Caco-2 (cell line): ENCODE measurements at regions not wholly inside any gene's neighbourhood (a gene's known extent, or its start where the extent isn't known, plus 50 kb on each side); places are given as distances from the start of the nearest gene placed in this dataset.

Source experiments
- BruUV-seq: library from RNA; stranded (reverse); fragments of 400-500 nt; replicated peaks from 2 replicates; lab custom pipeline; 2021; lab: Mats Ljungman, UMichigan
- CTCF ChIA-PET: fragments of 300-600 bp; sonication (Branson Sonifier 250); formaldehyde crosslinking; loops from one replicate; lab custom pipeline; 2022; ENCODE audit warnings: antibody characterized with exemption; lab: Charles Lee
- POLR2A ChIA-PET: fragments of 300-600 bp; sonication (Branson Sonifier 250); formaldehyde crosslinking; loops from one replicate; lab custom pipeline; 2022; ENCODE audit warnings: antibody characterized with exemption; lab: Charles Lee
- DNase-seq, 2 experiments: peaks; one replicate each; pipeline versions ENCODE4 v3.0.0 to v3.0.0-alpha.2; 2020 to 2022
- H3K27me3 ChIP-seq: replicated peaks from 2 replicates; pipeline ENCODE4 v1.6.0; 2011; ENCODE audit warnings: low read length; ENCODE audit not compliant: control insufficient read depth, insufficient read depth
- H3K36me3 ChIP-seq: 2 replicates; pipeline ENCODE4 v1.5.1; 2011; ENCODE audit warnings: low read length; ENCODE audit not compliant: control insufficient read depth, insufficient read depth
- H3K4me1 ChIP-seq: fragments of 250-450 bp; sonication (Bioruptor Pico); 2 replicates; pipeline ENCODE4 v1.5.1; 2020; ENCODE audit warnings: mild to moderate bottlenecking
- H3K4me3 ChIP-seq: 2 replicates; pipeline ENCODE4 v1.5.1; 2011; ENCODE audit warnings: low read depth, mild to moderate bottlenecking, control low read depth, low read length
- H3K9me3 ChIP-seq: fragments of 250-450 bp; sonication (Bioruptor Pico); 2 replicates; pipeline ENCODE4 v1.5.1; 2020; ENCODE audit warnings: mild to moderate bottlenecking, moderate library complexity
- H3K27ac Mint-ChIP-seq: one replicate; pipeline ENCODE4 v1.8.0; 2022; ENCODE audit warnings: mixed read lengths; ENCODE audit not compliant: unreplicated experiment
- H3K27me3 Mint-ChIP-seq: one replicate; pipeline ENCODE4 v1.8.0; 2022; ENCODE audit warnings: mixed read lengths; ENCODE audit not compliant: insufficient read depth, unreplicated experiment
- H3K36me3 Mint-ChIP-seq: one replicate; pipeline ENCODE4 v1.8.0; 2022; ENCODE audit warnings: mild to moderate bottlenecking, mixed read lengths; ENCODE audit not compliant: insufficient read depth, unreplicated experiment
- H3K4me1 Mint-ChIP-seq: one replicate; pipeline ENCODE4 v1.8.0; 2022; ENCODE audit warnings: low read depth, mixed read lengths; ENCODE audit not compliant: unreplicated experiment
- H3K4me3 Mint-ChIP-seq: one replicate; pipeline ENCODE4 v1.8.0; 2022; ENCODE audit warnings: mild to moderate bottlenecking, moderate library complexity, mixed read lengths; ENCODE audit not compliant: unreplicated experiment
- H3K9me3 Mint-ChIP-seq: one replicate; pipeline ENCODE4 v1.8.0; 2022; ENCODE audit warnings: mixed read lengths; ENCODE audit not compliant: unreplicated experiment
- CTCF ChIP-seq, 2 experiments: fragments of 200-600 bp in 1 of 2; IDR thresholded peaks; 1 replicate in 1 of 2; 2 replicates in 1 of 2; pipeline versions ENCODE4 v1.5.1 to v1.8.0; 2011 to 2022; ENCODE audit warnings: antibody characterized with exemption in 1 of 2, control low read depth in 1 of 2, inconsistent platforms in 1 of 2, low read depth in 1 of 2, low read length in 1 of 2, mild to moderate bottlenecking in 1 of 2, moderate library complexity in 1 of 2; ENCODE audit not compliant: insufficient read depth in 1 of 2, severe bottlenecking in 1 of 2, unreplicated experiment in 1 of 2
- intact Hi-C: fragments of 100-400 bp; cut with micrococcal nuclease; formaldehyde crosslinking; loops from one replicate; pipeline ENCODE4 v1.10.0; 2022; ENCODE audit not compliant: unreplicated experiment

DNA sequence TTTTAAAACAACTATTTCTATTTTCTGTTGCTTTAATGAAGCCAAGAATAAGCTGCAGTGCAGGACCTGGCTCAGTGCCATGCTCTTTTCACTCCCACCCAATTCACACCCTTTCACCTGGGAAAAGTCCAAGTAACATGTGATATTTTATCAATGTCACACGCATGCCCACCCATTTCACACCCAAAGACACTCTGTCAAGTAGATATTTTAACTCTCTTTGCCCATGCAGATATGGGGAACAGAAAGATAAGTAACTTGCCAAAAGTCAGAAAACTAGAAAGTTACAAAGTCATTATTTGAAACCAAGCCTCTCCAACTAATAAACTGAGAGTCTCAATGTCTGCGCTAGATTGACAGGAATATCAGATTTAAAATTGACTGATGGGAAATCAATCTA, 706.7 kb upstream of the PHF14 start:
- Histone ChIP-seq H3K36me3 (no peaks in the 10 kb centered on the region), H3K27me3 (no peaks in the 10 kb centered on the region), H3K4me1 (no peaks in the 10 kb centered on the region), H3K4me3 (no peak overlapping the region), H3K9me3 (no peaks in the 10 kb centered on the region)
- Mint-ChIP-seq H3K27ac (no peak overlapping the region), H3K36me3 (no peaks in the 10 kb centered on the region), H3K4me1 (no peaks in the 10 kb centered on the region), H3K4me3 (no peak overlapping the region), H3K9me3 (peaks cover 9% of the 10 kb centered on the region), H3K27me3 (no peaks in the 10 kb centered on the region)
- POLR2A ChIA-PET: no interaction called here
- no TSS peak for BruUV-seq
- CTCF ChIA-PET: no interaction called here
- no peak for DNase-seq
- TF ChIP-seq CTCF (IDR thresholded peaks at IDR 0.05; ENCODE audit: insufficient read depth in 1 of 2, low read depth in 1 of 2, low read length in 1 of 2, severe bottlenecking in 1 of 2, unreplicated experiment in 1 of 2): no peak
- intact Hi-C loops: no loop called here

GRCh38 chr7:10268034-10268433, 705.6 kb upstream of the PHF14 start:
- H3K9me3 Mint-ChIP-seq: peaks cover 9% of the 10 kb centered on the region

DNA sequence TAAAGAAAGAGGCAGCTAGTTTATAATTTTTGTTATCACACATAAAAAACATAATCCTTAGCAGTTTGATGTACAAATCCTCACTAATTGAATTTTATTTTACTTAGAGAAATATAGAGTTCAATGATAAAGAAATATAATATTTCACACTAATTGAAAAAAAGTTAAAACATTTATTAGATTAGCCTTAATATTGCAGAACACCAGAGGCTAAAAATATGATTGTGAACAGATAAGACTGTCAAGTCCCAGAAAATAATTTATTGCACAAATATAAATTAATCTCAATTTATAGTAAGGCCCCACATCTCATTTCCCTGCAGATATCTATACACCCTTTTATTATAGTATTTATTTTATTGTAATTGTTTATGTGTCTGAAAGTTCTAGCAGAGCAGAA, 690.8 kb upstream of the PHF14 start:
- Histone ChIP-seq H3K9me3 (no peaks in the 10 kb centered on the region), H3K27me3 (no peaks in the 10 kb centered on the region), H3K36me3 (no peaks in the 10 kb centered on the region), H3K4me3 (no peak overlapping the region), H3K4me1 (no peaks in the 10 kb centered on the region)
- ChIA-PET POLR2A (no interaction called here), CTCF (no interaction called here)
- no peak for TF ChIP-seq CTCF (IDR thresholded peaks at IDR 0.05; ENCODE audit: insufficient read depth in 1 of 2, low read depth in 1 of 2, low read length in 1 of 2, severe bottlenecking in 1 of 2, unreplicated experiment in 1 of 2)
- no peak for DNase-seq
- BruUV-seq: no TSS peak
- Mint-ChIP-seq H3K27ac (no peak overlapping the region), H3K9me3 (no peaks in the 10 kb centered on the region), H3K36me3 (peaks cover 5% of the 10 kb centered on the region), H3K27me3 (no peaks in the 10 kb centered on the region), H3K4me1 (no peaks in the 10 kb centered on the region), H3K4me3 (no peak overlapping the region)
- intact Hi-C loops: no loop called here

More at GRCh38 chr7:10268034-10268433, 705.6 kb upstream of the PHF14 start:
- H3K4me1 Mint-ChIP-seq: no peaks in the 10 kb centered on the region
- Histone ChIP-seq H3K27me3 (no peaks in the 10 kb centered on the region), H3K36me3 (no peaks in the 10 kb centered on the region), H3K9me3 (no peaks in the 10 kb centered on the region), H3K4me3 (no peak overlapping the region), H3K4me1 (no peaks in the 10 kb centered on the region)
- no peak for DNase-seq
- CTCF ChIA-PET: no interaction called here
- H3K36me3 Mint-ChIP-seq: no peaks in the 10 kb centered on the region
- POLR2A ChIA-PET: no interaction called here
- BruUV-seq: no TSS peak
- no peak overlapping the region for H3K27ac Mint-ChIP-seq
- no peak for TF ChIP-seq CTCF (IDR thresholded peaks at IDR 0.05; ENCODE audit: insufficient read depth in 1 of 2, low read depth in 1 of 2, low read length in 1 of 2, severe bottlenecking in 1 of 2, unreplicated experiment in 1 of 2)
- H3K27me3 Mint-ChIP-seq: no peaks in the 10 kb centered on the region
- intact Hi-C loops: no loop called here
- no peak overlapping the region for H3K4me3 Mint-ChIP-seq
